GM21529 (cell line): ENCODE measurements at regions not wholly inside any gene's neighbourhood (a gene's known extent, or its start where the extent isn't known, plus 50 kb on each side); places are given as distances from the start of the nearest gene placed in this dataset.

Experiments
- ATAC-seq: cut with Tn5 transposase; IDR thresholded peaks from one replicate; pipeline ENCODE4 v1.9.1; 2021; ENCODE audit not compliant: unreplicated experiment

GRCh38 chr20:19073584-19074218 lies 138.7 kb upstream of the SLC24A3 start:
- ATAC-seq, result no peak

DNA sequence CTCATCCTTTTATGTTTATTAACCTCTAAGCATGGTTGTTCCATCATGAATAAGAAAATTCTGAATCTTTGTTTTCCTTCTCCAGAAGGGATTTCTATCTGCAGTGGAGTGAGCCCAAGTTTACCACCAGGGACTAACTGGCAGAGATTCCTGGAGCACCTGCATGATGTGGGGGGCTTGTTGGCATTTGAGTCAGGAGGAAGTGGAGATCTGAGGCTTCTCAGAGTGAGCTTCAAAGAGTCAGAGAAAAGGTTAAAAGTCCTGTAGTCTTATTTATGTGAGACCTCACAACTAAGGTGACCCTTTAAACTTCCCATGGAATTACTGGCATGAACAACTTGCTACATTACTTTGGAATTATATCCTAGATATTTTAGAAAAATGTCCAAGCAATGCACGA lies 138.1 kb upstream of the SLC24A3 start:
- ATAC-seq, result no peak

DNA sequence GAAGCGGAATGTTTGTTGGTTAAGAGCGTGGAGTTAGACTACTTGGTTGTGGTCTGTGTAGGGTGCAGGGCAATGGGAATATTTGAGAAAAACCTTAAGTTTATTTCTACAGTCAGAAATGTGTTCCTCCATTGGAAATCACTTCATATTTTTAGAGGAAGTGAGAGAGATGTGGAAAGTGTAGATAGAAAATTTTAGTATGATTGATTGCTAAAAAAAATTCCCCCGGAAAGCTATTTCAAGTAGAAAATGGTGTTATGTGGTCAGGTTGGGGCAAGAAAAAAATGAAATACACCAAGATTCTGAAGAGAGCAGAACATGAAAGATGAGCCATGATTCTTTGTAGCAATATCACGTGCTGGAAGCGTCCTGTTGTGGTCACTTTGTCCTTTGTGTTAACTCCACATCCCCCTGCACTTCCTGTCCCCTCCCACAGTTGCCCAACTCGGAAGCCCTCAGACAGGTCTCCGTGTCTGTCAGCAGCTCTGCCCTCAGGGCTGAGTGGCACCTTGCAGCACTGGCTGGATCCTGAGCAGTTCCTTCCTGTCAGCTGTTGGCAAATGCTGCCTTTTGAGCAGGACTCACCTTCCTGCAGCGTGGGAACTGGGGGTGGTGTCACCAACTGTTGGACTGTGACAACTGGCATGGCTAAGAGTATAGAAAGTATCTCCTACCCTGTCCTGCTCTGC lies 137.5 kb upstream of the SLC24A3 start:
- peak; percentile 38 for ATAC-seq

- ATAC-seq, result no peak
These were observed 134.8 kb upstream of the SLC24A3 start for GRCh38 chr20:19077370-19078220.

- no peak for ATAC-seq
These were observed 133.7 kb upstream of the SLC24A3 start for GRCh38 chr20:19078448-19079373.

- ATAC-seq, result no peak
These were observed 132.7 kb upstream of the SLC24A3 start for GRCh38 chr20:19079536-19080299.

DNA sequence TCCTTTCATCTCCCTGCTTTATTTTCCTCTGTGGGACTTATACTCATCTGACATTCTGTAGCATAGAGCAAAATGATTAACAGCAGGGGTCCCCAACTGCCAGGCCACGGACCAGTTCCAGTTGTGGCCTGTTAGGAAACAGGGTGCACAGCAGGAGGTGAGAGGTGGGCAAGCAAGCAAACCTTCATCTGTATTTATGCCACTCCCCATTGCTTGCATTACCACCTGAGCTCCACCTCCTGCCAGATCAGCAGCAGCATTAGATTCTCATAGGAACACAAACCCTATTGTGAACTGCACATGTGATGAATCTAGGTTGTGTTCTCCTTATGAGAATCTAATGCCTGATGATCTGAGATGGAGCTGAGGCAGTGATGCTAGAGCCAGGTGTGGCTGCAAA lies 130.5 kb upstream of the SLC24A3 start:
- ATAC-seq, result no peak

DNA sequence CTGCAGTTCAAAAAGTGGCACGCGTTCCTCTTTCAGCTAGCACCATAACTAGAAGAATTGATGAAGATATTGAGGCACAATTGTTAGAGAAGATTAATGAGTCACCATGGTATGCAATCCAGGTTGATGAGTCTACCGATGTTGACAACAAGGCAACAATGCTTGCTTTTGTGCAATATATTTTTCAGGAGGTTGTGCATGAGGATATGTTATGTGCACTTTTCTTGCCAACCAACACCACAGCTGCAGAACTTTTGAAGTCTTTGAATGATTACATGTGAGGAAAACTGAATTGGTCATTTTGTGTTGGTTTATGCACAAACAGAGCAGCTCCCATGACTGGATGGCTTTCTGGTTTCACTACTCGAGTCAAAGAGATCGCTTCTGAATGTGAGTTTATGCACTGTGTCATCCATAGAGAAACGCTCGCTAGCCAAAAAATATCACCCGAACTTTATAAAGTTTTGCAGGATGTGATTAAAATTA lies 129.3 kb upstream of the SLC24A3 start:
- no peak for ATAC-seq

- no peak for ATAC-seq
These were observed 122.1 kb upstream of the SLC24A3 start for GRCh38 chr20:19090332-19090731.

GRCh38 chr20:19094959-19095541 lies 117.4 kb upstream of the SLC24A3 start:
- ATAC-seq, result no peak

GRCh38 chr20:19095762-19096161 lies 116.7 kb upstream of the SLC24A3 start:
- ATAC-seq, result no peak

DNA sequence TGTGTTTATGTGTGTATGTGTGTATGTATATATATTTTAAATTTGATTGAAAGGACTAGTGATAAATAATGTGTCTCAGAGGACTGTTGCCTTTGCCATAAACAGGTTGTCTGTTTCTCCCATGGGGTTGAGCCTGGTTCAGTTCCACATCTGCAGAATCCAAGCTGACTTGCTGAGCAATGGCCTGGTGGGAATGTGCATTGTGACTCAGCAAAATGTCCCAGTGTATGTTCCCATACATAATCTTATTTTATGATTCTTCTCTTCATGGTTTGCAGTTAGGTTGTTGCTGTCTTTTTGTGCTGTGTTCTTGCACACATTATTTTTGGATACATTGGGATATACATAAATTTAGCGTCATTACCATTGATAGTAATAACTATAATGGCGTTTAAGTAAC lies 115.6 kb upstream of the SLC24A3 start:
- no peak for ATAC-seq

DNA sequence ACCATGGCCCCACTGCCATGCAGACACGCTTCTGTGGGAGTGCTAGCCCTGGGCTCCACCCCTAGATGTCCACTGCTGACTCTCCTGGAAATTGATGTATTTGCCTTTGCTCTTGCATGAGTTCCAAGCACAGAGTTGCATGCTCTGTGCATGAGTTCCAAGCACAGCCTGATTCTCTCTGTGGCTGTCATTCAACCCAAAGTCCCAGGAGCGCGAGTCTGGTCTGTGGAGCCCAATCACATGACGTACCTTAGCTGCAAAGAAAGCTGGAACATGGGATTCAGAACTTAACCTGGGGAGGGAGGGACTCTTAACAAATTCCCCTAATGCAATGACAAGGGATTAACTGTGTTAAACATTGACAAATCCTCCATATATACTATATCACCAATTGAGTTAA lies 114.3 kb upstream of the SLC24A3 start:
- ATAC-seq, result no peak

GRCh38 chr20:19098806-19099578 lies 113.5 kb upstream of the SLC24A3 start:
- ATAC-seq, result no peak

GRCh38 chr20:19099596-19100545 lies 112.6 kb upstream of the SLC24A3 start:
- no peak for ATAC-seq

- ATAC-seq, result no peak
These were observed 111.5 kb upstream of the SLC24A3 start for GRCh38 chr20:19100975-19101374.

DNA sequence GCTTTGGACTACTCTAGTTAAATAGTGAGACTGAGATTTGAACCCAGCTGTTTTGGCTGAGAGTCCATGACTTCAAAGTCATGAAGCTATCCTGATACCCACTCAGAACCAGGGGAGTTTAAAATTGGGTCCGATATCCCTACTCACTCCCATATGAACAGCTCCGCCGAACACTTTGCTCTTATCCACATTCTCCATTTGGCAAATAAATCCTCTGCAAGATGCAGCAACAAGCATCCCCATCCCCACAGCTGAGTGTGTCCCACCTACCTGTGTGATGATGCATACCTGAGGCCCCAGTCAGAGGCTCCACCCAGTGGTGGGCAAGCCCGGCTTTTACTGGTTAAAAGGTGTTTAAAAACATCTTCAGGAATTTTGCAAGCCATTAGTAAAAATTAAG lies 108.3 kb upstream of the SLC24A3 start:
- ATAC-seq, result no peak

- ATAC-seq, result no peak
These were observed 104.3 kb upstream of the SLC24A3 start for GRCh38 chr20:19108155-19108554.
